ENCODE measurements at regions not wholly inside any gene's neighbourhood (a gene's known extent, or its start where the extent isn't known, plus 50 kb on each side); places are given as distances from the start of the nearest gene placed in this dataset.

GRCh38 chr13:61002686-61003085 is 413.0 kb downstream of the PCDH20 start:
- Histone ChIP-seq H3K4me1 (no peaks in the 10 kb centered on the region), H3K36me3 (no peaks in the 10 kb centered on the region), H3K4me3 (no peak overlapping the region), H3K27me3 (no peaks in the 10 kb centered on the region), H3K27ac (no peak overlapping the region), H3K9me3 (peaks cover 0 to 27% (median under 1%) of the 10 kb centered on the region in 12 donors)
- TF ChIP-seq CTCF (IDR thresholded peaks at IDR 0.05) (no peak), POLR2A (IDR thresholded peaks at IDR 0.05) (no peak)
- DNase-seq (no peak), ATAC-seq (no peak)
- intact Hi-C loops (cut with DNase I), result no loop called here
- WGBS, 4 donors, result 29 to 60% (median 49%) methylated on average over 1 of the region's 1 CpG

- ATAC-seq (no peak), DNase-seq (no peak)
- no peak overlapping the region for H3K4me3 ChIP-seq
- intact Hi-C loops (cut with DNase I), result no loop called here
- TF ChIP-seq CTCF (IDR thresholded peaks at IDR 0.05), result no peak
- TF ChIP-seq POLR2A (IDR thresholded peaks at IDR 0.05), result no peak
- 74 to 92% (median 80%) methylated on average over 4 of the region's 4 CpGs for WGBS, 4 donors
- H3K27ac ChIP-seq, result no peak overlapping the region
- no peaks in the 10 kb centered on the region for H3K4me1 ChIP-seq
- no peaks in the 10 kb centered on the region for H3K27me3 ChIP-seq
- no peaks in the 10 kb centered on the region for H3K9me3 ChIP-seq
- no peaks in the 10 kb centered on the region for H3K36me3 ChIP-seq
These were observed 425.5 kb downstream of the PCDH20 start for GRCh38 chr13:60990032-60990733.

- no peaks in the 10 kb centered on the region for H3K36me3 ChIP-seq
- 84 to 89% (median 89%) methylated on average over 1 of the region's 1 CpG for WGBS, 4 donors
- no peaks in the 10 kb centered on the region for H3K4me1 ChIP-seq
- no peaks in the 10 kb centered on the region for H3K27me3 ChIP-seq
- TF ChIP-seq POLR2A (IDR thresholded peaks at IDR 0.05) (no peak), CTCF (IDR thresholded peaks at IDR 0.05) (no peak)
- intact Hi-C loops (cut with DNase I), result no loop called here
- ATAC-seq (no peak), DNase-seq (no peak)
- no peak overlapping the region for H3K27ac ChIP-seq
- no peak overlapping the region for H3K4me3 ChIP-seq
- peaks cover 0 to 6% (median 0%) of the 10 kb centered on the region in 12 donors for H3K9me3 ChIP-seq
These were observed 429.3 kb downstream of the PCDH20 start for GRCh38 chr13:60986301-60986700.

- ATAC-seq (no peak), DNase-seq (no peak)
- intact Hi-C loops (cut with DNase I), result no loop called here
- no peak overlapping the region for H3K27ac ChIP-seq
- H3K27me3 ChIP-seq, result no peaks in the 10 kb centered on the region
- TF ChIP-seq POLR2A (IDR thresholded peaks at IDR 0.05), result no peak
- no peak for TF ChIP-seq CTCF (IDR thresholded peaks at IDR 0.05)
- 75 to 86% (median 80%) methylated on average over 3 of the region's 3 CpGs for WGBS, 4 donors
- H3K9me3 ChIP-seq, result peaks cover 0 to 17% (median 0%) of the 10 kb centered on the region in 12 donors
- no peaks in the 10 kb centered on the region for H3K4me1 ChIP-seq
- no peaks in the 10 kb centered on the region for H3K36me3 ChIP-seq
- no peak overlapping the region for H3K4me3 ChIP-seq
These were observed 434.2 kb downstream of the PCDH20 start for GRCh38 chr13:60981407-60981806.

All from heart left ventricle (tissue), 16 donors.